ENCODE measurements at regions not wholly inside any gene's neighbourhood (a gene's known extent, or its start where the extent isn't known, plus 50 kb on each side); places are given as distances from the start of the nearest gene placed in this dataset.

DNA sequence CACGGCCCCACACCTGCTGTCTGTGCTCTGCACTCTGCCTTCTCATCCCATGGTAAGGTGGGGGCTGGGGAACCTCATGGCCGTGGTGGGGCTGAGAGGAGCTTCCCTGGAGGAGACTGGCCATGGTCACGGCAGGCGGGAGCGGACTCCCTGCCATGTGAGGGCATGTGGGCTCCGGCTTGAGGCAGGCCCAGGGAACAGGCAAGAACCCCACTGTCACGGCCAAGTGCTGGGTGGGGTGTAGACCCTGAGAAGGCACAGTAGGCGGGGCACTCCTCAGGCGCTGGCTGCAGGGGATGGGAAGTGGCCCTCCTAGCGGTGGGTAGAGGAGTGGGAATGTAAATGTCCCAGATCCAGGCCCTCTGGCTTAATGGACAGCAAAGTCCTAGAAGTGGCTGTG lies 1262.7 kb downstream of the BRD1 start:
- TF ChIP-seq POLR2A (IDR thresholded peaks at IDR 0.05; ENCODE audit: low read depth, low read length) (no peak), POLR2AphosphoS5 (IDR thresholded peaks at IDR 0.05; ENCODE audit: low read depth, low read length) (no peak), TAF1 (IDR thresholded peaks at IDR 0.05; ENCODE audit: low read depth, low read length) (no peak), SPI1 (IDR thresholded peaks at IDR 0.05; ENCODE audit: low read depth, low read length) (no peak), PAX5 (IDR thresholded peaks at IDR 0.05; ENCODE audit: insufficient read depth, low read length, severe bottlenecking) (no peak)

Measured in GM12891 (cell line).